ENCODE measurements at regions not wholly inside any gene's neighbourhood (a gene's known extent, or its start where the extent isn't known, plus 50 kb on each side); places are given as distances from the start of the nearest gene placed in this dataset.

- Mint-ChIP-seq H3K27ac (no peak overlapping the region), H3K4me1 (no peaks in the 10 kb centered on the region), H3K36me3 (no peaks in the 10 kb centered on the region), H3K27me3 (ENCODE audit: low read depth) (no peaks in the 10 kb centered on the region), H3K9me3 (no peaks in the 10 kb centered on the region), H3K4me3 (no peak overlapping the region)
- no peak for TF ChIP-seq CTCF (IDR thresholded peaks at IDR 0.05; ENCODE audit: unreplicated experiment)
- DNase-seq (ENCODE audit: low spot score in 2 of 2, unreplicated experiment in 2 of 2), result no peak
Observed at GRCh38 chr4:18406264-18406663, 384.7 kb upstream of the LCORL start.

- Mint-ChIP-seq H3K4me1 (peaks cover 3% of the 10 kb centered on the region), H3K27ac (no peak overlapping the region), H3K4me3 (no peak overlapping the region), H3K27me3 (ENCODE audit: low read depth) (no peaks in the 10 kb centered on the region), H3K9me3 (no peaks in the 10 kb centered on the region), H3K36me3 (no peaks in the 10 kb centered on the region)
- no peak for TF ChIP-seq CTCF (IDR thresholded peaks at IDR 0.05; ENCODE audit: unreplicated experiment)
- DNase-seq (ENCODE audit: low spot score in 2 of 2, unreplicated experiment in 2 of 2), result no peak
Observed at GRCh38 chr4:18405054-18405453, 383.5 kb upstream of the LCORL start.

- Mint-ChIP-seq H3K36me3 (no peaks in the 10 kb centered on the region), H3K27me3 (ENCODE audit: low read depth) (no peaks in the 10 kb centered on the region), H3K27ac (no peak overlapping the region), H3K4me1 (peaks cover 6% of the 10 kb centered on the region), H3K9me3 (no peaks in the 10 kb centered on the region), H3K4me3 (no peak overlapping the region)
- no peak for DNase-seq (ENCODE audit: low spot score in 2 of 2, unreplicated experiment in 2 of 2)
- no peak for TF ChIP-seq CTCF (IDR thresholded peaks at IDR 0.05; ENCODE audit: unreplicated experiment)
Observed at GRCh38 chr4:18404642-18405041, 383.1 kb upstream of the LCORL start.

GRCh38 chr4:18403327-18403726 lies 381.8 kb upstream of the LCORL start:
- no peaks in the 10 kb centered on the region for H3K27me3 Mint-ChIP-seq (ENCODE audit: low read depth)
- H3K9me3 Mint-ChIP-seq, result no peaks in the 10 kb centered on the region
- peaks cover 18% of the 10 kb centered on the region for H3K4me1 Mint-ChIP-seq
- no peaks in the 10 kb centered on the region for H3K36me3 Mint-ChIP-seq
- H3K4me3 Mint-ChIP-seq, result no peak overlapping the region
- DNase-seq (ENCODE audit: low spot score in 2 of 2, unreplicated experiment in 2 of 2), result no peak
- no peak for TF ChIP-seq CTCF (IDR thresholded peaks at IDR 0.05; ENCODE audit: unreplicated experiment)
- no peak overlapping the region for H3K27ac Mint-ChIP-seq

- Mint-ChIP-seq H3K36me3 (no peaks in the 10 kb centered on the region), H3K9me3 (no peaks in the 10 kb centered on the region), H3K4me3 (no peak overlapping the region), H3K4me1 (peaks cover 28% of the 10 kb centered on the region), H3K27me3 (ENCODE audit: low read depth) (no peaks in the 10 kb centered on the region), H3K27ac (no peak overlapping the region)
- no peak for DNase-seq (ENCODE audit: low spot score in 2 of 2, unreplicated experiment in 2 of 2)
- TF ChIP-seq CTCF (IDR thresholded peaks at IDR 0.05; ENCODE audit: unreplicated experiment), result no peak
Observed at GRCh38 chr4:18401868-18402267, 380.3 kb upstream of the LCORL start.

- H3K4me3 Mint-ChIP-seq, result no peak overlapping the region
- no peaks in the 10 kb centered on the region for H3K9me3 Mint-ChIP-seq
- no peaks in the 10 kb centered on the region for H3K36me3 Mint-ChIP-seq
- TF ChIP-seq CTCF (IDR thresholded peaks at IDR 0.05; ENCODE audit: unreplicated experiment), result no peak
- no peak for DNase-seq (ENCODE audit: low spot score in 2 of 2, unreplicated experiment in 2 of 2)
- H3K4me1 Mint-ChIP-seq, result peaks cover 28% of the 10 kb centered on the region
- no peaks in the 10 kb centered on the region for H3K27me3 Mint-ChIP-seq (ENCODE audit: low read depth)
- no peak overlapping the region for H3K27ac Mint-ChIP-seq
Observed at GRCh38 chr4:18401425-18401824, 379.9 kb upstream of the LCORL start.
